ENCODE measurements at regions not wholly inside any gene's neighbourhood (a gene's known extent, or its start where the extent isn't known, plus 50 kb on each side); places are given as distances from the start of the nearest gene placed in this dataset.

GRCh38 chr9:106620081-106620480 lies 242.9 kb upstream of the ZNF462 start:
- no peaks in the 10 kb centered on the region for H3K79me2 ChIP-seq (replicated peaks; ENCODE audit: insufficient read depth, low read length)
- H3K9ac ChIP-seq (ENCODE audit: low read length): no peak overlapping the region
- H3K9me2 ChIP-seq (ENCODE audit: insufficient read depth, low read length): no peaks in the 10 kb centered on the region
- H3K27ac ChIP-seq (ENCODE audit: low read length): no peak overlapping the region
- H4K20me1 ChIP-seq (ENCODE audit: insufficient read depth): no peaks in the 10 kb centered on the region
- H2AFZ ChIP-seq (ENCODE audit: low read depth, low read length): no peak overlapping the region
- H3K4me2 ChIP-seq (ENCODE audit: low read length): no peak overlapping the region
- no peak for TF ChIP-seq REST (IDR thresholded peaks at IDR 0.05; ENCODE audit: borderline replicate concordance)
- TF ChIP-seq EZH2 (IDR thresholded peaks at IDR 0.05; ENCODE audit: borderline replicate concordance, insufficient read depth, low read length, poor library complexity, severe bottlenecking): no peak
- no peak for TF ChIP-seq TAF1 (IDR thresholded peaks at IDR 0.05; ENCODE audit: low read depth)
- no peak for TF ChIP-seq CTCF (IDR thresholded peaks at IDR 0.05; ENCODE audit: poor library complexity, severe bottlenecking)
- TF ChIP-seq SMC3 (conservative IDR thresholded peaks at IDR 0.05; ENCODE audit: poor library complexity): no peak
- no peak for TF ChIP-seq POLR2AphosphoS5 (IDR thresholded peaks at IDR 0.05)
- TF ChIP-seq EP300 (conservative IDR thresholded peaks at IDR 0.05; ENCODE audit: poor library complexity, severe bottlenecking): no peak
- TF ChIP-seq RAD21 (conservative IDR thresholded peaks at IDR 0.05): no peak
- TF ChIP-seq MXI1 (conservative IDR thresholded peaks at IDR 0.05; ENCODE audit: poor library complexity, severe bottlenecking): no peak
- no peaks in the 10 kb centered on the region for H3K27me3 ChIP-seq (ENCODE audit: insufficient read depth, low read depth, low read length)
- H3F3A ChIP-seq (ENCODE audit: insufficient read depth, low read length, poor library complexity, severe bottlenecking): no peaks in the 10 kb centered on the region
- no peak overlapping the region for H3K4me3 ChIP-seq (ENCODE audit: low read length)
- H3K9me3 ChIP-seq (ENCODE audit: low read length): no peaks in the 10 kb centered on the region
- H3K36me3 ChIP-seq (ENCODE audit: insufficient read depth, low read length): no peaks in the 10 kb centered on the region

GRCh38 chr9:106620866-106621265 lies 242.1 kb upstream of the ZNF462 start:
- TF ChIP-seq EP300 (conservative IDR thresholded peaks at IDR 0.05; ENCODE audit: poor library complexity, severe bottlenecking) (no peak), RAD21 (conservative IDR thresholded peaks at IDR 0.05) (no peak), SMC3 (conservative IDR thresholded peaks at IDR 0.05; ENCODE audit: poor library complexity) (no peak), MXI1 (conservative IDR thresholded peaks at IDR 0.05; ENCODE audit: poor library complexity, severe bottlenecking) (no peak)
- no peak overlapping the region for H3K27ac ChIP-seq (ENCODE audit: low read length)

More at GRCh38 chr9:106620866-106621265, 242.1 kb upstream of the ZNF462 start:
- no peaks in the 10 kb centered on the region for H3K27me3 ChIP-seq (ENCODE audit: insufficient read depth, low read depth, low read length)
- no peaks in the 10 kb centered on the region for H4K20me1 ChIP-seq (ENCODE audit: insufficient read depth)
- H3K9ac ChIP-seq (ENCODE audit: low read length): no peak overlapping the region
- H3K4me2 ChIP-seq (ENCODE audit: low read length): no peak overlapping the region
- no peaks in the 10 kb centered on the region for H3K79me2 ChIP-seq (replicated peaks; ENCODE audit: insufficient read depth, low read length)
- no peaks in the 10 kb centered on the region for H3K9me2 ChIP-seq (ENCODE audit: insufficient read depth, low read length)
- H3K36me3 ChIP-seq (ENCODE audit: insufficient read depth, low read length): no peaks in the 10 kb centered on the region
- no peaks in the 10 kb centered on the region for H3K9me3 ChIP-seq (ENCODE audit: low read length)
- H3F3A ChIP-seq (ENCODE audit: insufficient read depth, low read length, poor library complexity, severe bottlenecking): no peaks in the 10 kb centered on the region
- H3K4me3 ChIP-seq (ENCODE audit: low read length): no peak overlapping the region
- no peak overlapping the region for H2AFZ ChIP-seq (ENCODE audit: low read depth, low read length)

Measured in neural cell (in vitro differentiated cells).